ENCODE measurements at regions not wholly inside any gene's neighbourhood (a gene's known extent, or its start where the extent isn't known, plus 50 kb on each side); places are given as distances from the start of the nearest gene placed in this dataset.
"Not testable (repeated sequence)": the region's sequence is repeated elsewhere in the genome, so short reads cannot be mapped to it uniquely, and the experiment has no call there.

- DNase-seq = not testable (repeated sequence)
These were observed 71.0 kb upstream of the SH3GLB1 start for GRCh38 chr1:86633306-86633838.

DNA sequence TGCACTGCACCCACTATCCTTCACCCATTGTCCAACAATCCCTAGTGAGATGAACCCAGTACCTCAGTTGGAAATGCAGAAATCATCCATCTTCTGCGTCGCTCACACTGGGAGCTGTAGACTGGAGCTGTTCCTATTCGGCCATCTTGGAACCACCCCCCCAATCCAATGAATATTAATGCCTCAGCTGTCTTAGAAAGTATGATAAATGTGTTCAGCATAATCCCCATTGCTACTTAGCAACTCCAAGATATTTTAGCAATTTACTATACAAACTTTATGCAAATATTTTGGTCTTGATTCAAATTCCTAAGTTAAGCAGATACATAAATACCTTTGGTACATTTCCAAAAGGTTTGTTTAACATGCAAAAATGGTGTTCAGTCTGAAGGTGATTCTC lies 70.5 kb upstream of the SH3GLB1 start:
- DNase-seq = peak; percentile 80

DNA sequence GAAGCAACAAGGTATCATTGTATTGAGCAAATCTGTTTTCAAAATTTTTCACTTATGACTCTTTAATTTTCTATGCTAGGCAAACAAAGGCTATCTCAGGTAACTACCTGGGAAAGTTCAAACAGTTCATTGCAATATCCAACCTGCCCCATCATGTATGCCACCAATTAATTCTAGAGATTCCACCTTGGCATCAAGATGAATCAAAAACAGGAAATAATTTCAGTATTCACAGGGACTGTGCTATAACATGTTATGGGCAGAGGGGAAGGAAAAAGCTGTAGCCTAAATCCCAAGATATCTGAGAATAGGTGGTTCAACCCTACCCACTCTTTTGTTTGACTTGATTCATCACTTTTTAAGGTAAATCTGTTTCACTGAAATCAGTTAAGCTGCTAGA lies 67.5 kb upstream of the SH3GLB1 start:
- DNase-seq = no peak

GRCh38 chr1:86640161-86640670 lies 64.2 kb upstream of the SH3GLB1 start:
- no peak for DNase-seq

DNA sequence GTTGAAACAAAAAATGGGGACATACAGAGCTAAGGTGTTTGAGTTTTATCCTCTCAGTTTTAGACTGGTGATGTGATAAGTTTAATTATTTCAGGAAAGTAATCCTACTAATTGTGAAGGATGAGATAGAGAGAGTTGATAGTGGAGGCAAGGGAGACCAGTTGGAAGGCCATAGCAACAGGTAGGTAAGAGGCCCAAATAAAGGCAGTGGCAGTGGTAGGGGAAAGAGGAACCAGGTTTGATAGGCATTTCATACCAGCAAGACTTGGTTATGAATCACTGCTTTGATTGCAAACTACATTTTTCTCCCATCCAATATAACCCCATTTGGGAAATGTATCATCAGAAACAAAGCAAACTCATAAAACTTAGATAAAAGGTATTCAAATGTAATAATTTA lies 63.1 kb upstream of the SH3GLB1 start:
- DNase-seq = no peak

GRCh38 chr1:86644655-86645054 lies 59.7 kb upstream of the SH3GLB1 start:
- DNase-seq = not testable (repeated sequence)

- no peak for DNase-seq
These were observed 58.5 kb upstream of the SH3GLB1 start for GRCh38 chr1:86645851-86646250.

DNA sequence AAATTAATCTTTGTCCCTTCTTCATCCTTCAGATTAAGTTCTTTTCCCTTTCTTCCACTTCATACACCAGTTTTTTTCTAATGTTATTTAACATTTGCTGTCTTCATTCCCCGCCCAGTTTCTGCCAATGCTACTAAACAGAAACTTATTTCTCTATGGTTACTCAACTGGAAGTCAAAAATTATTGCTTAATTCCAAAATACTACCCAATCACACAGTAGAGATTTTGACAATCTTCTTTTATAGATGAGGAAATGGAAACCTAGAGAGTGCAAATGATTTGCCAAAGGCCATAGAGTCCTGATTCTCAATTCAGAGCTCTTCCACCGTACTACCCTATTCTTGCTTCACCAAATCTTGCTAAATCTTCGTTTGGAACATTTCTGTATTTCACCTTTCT lies 58.1 kb upstream of the SH3GLB1 start:
- no peak for DNase-seq

DNA sequence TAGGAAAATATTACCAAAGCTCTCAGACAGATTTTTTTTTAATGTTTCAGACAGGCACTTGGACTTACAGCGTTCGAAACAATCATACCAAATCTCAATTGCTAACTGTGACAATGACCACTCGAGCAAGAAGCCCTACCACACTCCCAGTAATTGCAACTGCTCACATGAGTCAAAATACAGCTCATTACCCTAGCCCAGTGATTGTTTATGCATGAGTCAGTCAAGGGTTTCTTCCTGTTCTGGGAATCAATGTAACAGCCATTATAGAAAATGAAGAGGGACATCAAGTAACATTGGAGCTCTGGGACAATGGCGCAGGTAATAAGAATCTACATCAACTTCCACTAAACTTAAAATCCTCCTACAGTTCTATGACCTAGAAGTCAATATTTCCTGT lies 56.1 kb upstream of the SH3GLB1 start:
- peak; percentile 10 for DNase-seq

DNA sequence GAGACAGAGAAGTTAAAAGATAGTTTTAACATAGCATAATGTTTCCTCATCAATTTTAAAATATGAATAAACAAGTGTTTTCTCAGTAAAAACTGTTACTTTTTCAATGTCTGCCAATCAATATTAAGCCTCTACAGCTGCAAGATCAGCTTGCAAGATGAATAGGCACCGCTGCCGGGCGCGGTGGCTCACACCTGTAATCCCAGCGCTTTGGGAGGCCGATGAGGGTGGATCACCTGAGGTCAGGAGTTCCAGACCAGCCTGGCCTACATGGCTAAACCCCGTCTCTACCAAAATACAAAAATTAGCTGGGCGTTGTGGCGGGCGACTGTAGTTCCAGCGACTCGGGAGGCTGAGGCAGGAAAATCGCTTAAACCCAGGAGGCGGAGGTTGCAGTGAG lies 54.8 kb upstream of the SH3GLB1 start:
- DNase-seq = no peak

GRCh38 chr1:86650065-86650464 lies 54.3 kb upstream of the SH3GLB1 start:
- DNase-seq = no peak

Data from NCI-H526 treated with DMSO at 0.1 percent for 48 hours (cell line).